GM23248 (cell line): ENCODE measurements at regions not wholly inside any gene's neighbourhood (a gene's known extent, or its start where the extent isn't known, plus 50 kb on each side); places are given as distances from the start of the nearest gene placed in this dataset.

Source experiments
- EZH2 ChIP-seq: fragments of 200-600 bp; sonication (generic); IDR thresholded peaks from 2 replicates; pipeline ENCODE4 v1.6.1; 2018; ENCODE audit warnings: antibody characterized with exemption, mild to moderate bottlenecking; ENCODE audit not compliant: insufficient read depth, poor library complexity, severe bottlenecking
- EZH2phosphoT487 ChIP-seq: fragments of 200-600 bp; sonication (generic); IDR thresholded peaks from 2 replicates; pipeline ENCODE4 v1.6.1; 2018; ENCODE audit warnings: antibody characterized with exemption, moderate library complexity, mild to moderate bottlenecking, low read depth; ENCODE audit not compliant: insufficient read depth

DNA sequence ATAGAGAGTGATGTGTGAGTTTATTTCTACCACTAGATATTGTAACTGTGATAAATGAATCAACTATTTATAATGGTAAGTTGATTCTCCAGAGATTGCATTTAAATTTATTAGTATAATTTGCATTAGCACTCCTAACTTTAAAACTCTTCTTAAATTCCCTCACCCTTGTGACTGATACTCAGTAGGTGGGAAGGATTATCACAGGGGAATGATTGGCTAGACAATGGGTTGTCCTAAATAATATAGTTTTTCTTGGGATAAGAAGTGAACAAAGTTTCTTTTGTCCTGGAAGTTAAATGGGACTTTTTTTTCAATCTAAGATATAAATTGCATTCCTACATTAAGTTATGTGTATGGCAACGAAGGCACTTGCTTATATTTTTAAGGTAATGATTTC is 169.2 kb upstream of the PITX2 start:
- TF ChIP-seq EZH2 (no peak), EZH2phosphoT487 (no peak)
